ENCODE measurements at regions not wholly inside any gene's neighbourhood (a gene's known extent, or its start where the extent isn't known, plus 50 kb on each side); places are given as distances from the start of the nearest gene placed in this dataset.

DNA sequence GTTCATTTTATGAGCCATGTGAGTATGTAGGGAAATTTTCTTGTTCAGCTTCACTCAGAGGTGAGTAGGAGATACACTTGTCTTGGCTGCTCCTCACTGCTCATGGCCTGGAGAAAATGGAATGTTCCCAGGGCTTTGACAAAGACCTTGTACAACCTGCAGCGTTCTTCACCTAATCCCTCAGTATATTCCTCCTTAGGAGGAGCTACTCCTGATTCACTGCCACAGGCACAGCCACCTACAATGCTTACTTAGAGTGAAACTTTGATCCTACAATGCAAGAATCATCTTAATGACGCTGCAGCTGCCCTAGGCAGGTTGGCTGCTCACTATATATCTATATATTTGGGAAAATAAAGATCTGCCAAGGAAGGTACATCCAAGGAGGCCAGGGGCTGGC is 364.2 kb downstream of the KLF5 start:
- no peak overlapping the region for H2BK5ac ChIP-seq (ENCODE audit: low read depth, low read length, poor library complexity, severe bottlenecking)
- H3K9me3 ChIP-seq (ENCODE audit: control insufficient read depth, insufficient read depth, low read length), result no peaks in the 10 kb centered on the region
- no peak overlapping the region for H3K27ac ChIP-seq (ENCODE audit: insufficient read depth, low read length)
- no peak overlapping the region for H4K91ac ChIP-seq (ENCODE audit: insufficient read depth, low read depth, low read length)
- H3K9ac ChIP-seq (ENCODE audit: low read depth, low read length), result no peak overlapping the region
- H3K9me1 ChIP-seq (ENCODE audit: insufficient read depth, low read length), result no peaks in the 10 kb centered on the region
- H3K4me2 ChIP-seq (ENCODE audit: low read depth, low read length), result no peak overlapping the region
- H3K23ac ChIP-seq (ENCODE audit: low read depth, low read length), result no peak overlapping the region
- no peak overlapping the region for H4K8ac ChIP-seq (ENCODE audit: low read depth in 2 of 2, low read length in 2 of 2)
- no peak overlapping the region for H2AK5ac ChIP-seq (ENCODE audit: low read depth, low read length)
- POLR2A ChIA-PET (ENCODE audit: unreplicated experiment), result no interaction called here
- ATAC-seq (ENCODE audit: low read depth), result no peak
- TF ChIP-seq SMC3 (IDR thresholded peaks at IDR 0.05; ENCODE audit: low read depth, low read length) (no peak), BHLHE40 (IDR thresholded peaks at IDR 0.05; ENCODE audit: low read depth, low read length) (no peak), CHD1 (IDR thresholded peaks at IDR 0.05; ENCODE audit: low read depth, low read length) (no peak), POLR2A (IDR thresholded peaks at IDR 0.05; ENCODE audit: low read depth, low read length) (no peak), RCOR1 (IDR thresholded peaks at IDR 0.05; ENCODE audit: insufficient replicate concordance, low read length) (no peak), FOS (IDR thresholded peaks at IDR 0.05; ENCODE audit: low read depth, low read length) (no peak), CEBPB (IDR thresholded peaks at IDR 0.05; ENCODE audit: low read depth, low read length) (no peak), MAFK (IDR thresholded peaks at IDR 0.05; ENCODE audit: low read depth, low read length) (no peak), RFX5 (IDR thresholded peaks at IDR 0.05; ENCODE audit: low read depth, low read length) (no peak)
- TF ChIP-seq, protein P1, sequence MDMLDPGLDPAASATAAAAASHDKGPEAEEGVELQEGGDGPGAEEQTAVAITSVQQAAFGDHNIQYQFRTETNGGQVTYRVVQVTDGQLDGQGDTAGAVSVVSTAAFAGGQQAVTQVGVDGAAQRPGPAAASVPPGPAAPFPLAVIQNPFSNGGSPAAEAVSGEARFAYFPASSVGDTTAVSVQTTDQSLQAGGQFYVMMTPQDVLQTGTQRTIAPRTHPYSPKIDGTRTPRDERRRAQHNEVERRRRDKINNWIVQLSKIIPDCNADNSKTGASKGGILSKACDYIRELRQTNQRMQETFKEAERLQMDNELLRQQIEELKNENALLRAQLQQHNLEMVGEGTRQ (IDR thresholded peaks at IDR 0.05; ENCODE audit: low read depth, low read length), result no peak
- TF ChIP-seq, protein P2, sequence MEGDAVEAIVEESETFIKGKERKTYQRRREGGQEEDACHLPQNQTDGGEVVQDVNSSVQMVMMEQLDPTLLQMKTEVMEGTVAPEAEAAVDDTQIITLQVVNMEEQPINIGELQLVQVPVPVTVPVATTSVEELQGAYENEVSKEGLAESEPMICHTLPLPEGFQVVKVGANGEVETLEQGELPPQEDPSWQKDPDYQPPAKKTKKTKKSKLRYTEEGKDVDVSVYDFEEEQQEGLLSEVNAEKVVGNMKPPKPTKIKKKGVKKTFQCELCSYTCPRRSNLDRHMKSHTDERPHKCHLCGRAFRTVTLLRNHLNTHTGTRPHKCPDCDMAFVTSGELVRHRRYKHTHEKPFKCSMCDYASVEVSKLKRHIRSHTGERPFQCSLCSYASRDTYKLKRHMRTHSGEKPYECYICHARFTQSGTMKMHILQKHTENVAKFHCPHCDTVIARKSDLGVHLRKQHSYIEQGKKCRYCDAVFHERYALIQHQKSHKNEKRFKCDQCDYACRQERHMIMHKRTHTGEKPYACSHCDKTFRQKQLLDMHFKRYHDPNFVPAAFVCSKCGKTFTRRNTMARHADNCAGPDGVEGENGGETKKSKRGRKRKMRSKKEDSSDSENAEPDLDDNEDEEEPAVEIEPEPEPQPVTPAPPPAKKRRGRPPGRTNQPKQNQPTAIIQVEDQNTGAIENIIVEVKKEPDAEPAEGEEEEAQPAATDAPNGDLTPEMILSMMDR (conservative IDR thresholded peaks at IDR 0.05; ENCODE audit: low read depth, low read length), result no peak
- TF ChIP-seq, protein P3, sequence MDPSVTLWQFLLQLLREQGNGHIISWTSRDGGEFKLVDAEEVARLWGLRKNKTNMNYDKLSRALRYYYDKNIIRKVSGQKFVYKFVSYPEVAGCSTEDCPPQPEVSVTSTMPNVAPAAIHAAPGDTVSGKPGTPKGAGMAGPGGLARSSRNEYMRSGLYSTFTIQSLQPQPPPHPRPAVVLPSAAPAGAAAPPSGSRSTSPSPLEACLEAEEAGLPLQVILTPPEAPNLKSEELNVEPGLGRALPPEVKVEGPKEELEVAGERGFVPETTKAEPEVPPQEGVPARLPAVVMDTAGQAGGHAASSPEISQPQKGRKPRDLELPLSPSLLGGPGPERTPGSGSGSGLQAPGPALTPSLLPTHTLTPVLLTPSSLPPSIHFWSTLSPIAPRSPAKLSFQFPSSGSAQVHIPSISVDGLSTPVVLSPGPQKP (IDR thresholded peaks at IDR 0.05; ENCODE audit: borderline replicate concordance, low read depth, low read length), result no peak
- in situ Hi-C loops (cut with MboI; ENCODE audit: low sequenced_read_pairs), result no loop called here
- no peak overlapping the region for H3K4ac ChIP-seq (ENCODE audit: low read depth, low read length)
- H2BK20ac ChIP-seq (ENCODE audit: low read depth, low read length), result no peak overlapping the region
- no peaks in the 10 kb centered on the region for H4K20me1 ChIP-seq (ENCODE audit: insufficient read depth, low read length)
- CTCF ChIA-PET, result interaction anchor here (0.6 kb wide), 2 partner anchors 609 to 944 kb away, joined by 3 read pairs; no protein-coding TSS in a partner anchor
- no peaks in the 10 kb centered on the region for H3K36me3 ChIP-seq (ENCODE audit: control insufficient read depth, insufficient read depth, low read length)
- H3K79me1 ChIP-seq (ENCODE audit: low read depth in 1 of 2, low read length in 2 of 2), result no peaks in the 10 kb centered on the region
- no peak overlapping the region for H2AK9ac ChIP-seq (replicated peaks; ENCODE audit: low read depth, low read length, poor library complexity)
- no peak overlapping the region for H2AFZ ChIP-seq (replicated peaks; ENCODE audit: low read length, poor library complexity)
- intact Hi-C loops (cut with micrococcal nuclease), result no loop called here
- no TSS peak for BruUV-seq (replicated peaks)
- H2BK15ac ChIP-seq (ENCODE audit: low read depth, low read length), result no peak overlapping the region
- H3K4me1 ChIP-seq (ENCODE audit: control insufficient read depth, insufficient read depth, low read length), result no peaks in the 10 kb centered on the region
- no peak overlapping the region for H3K4me3 ChIP-seq (ENCODE audit: insufficient read depth, low read depth, low read length)
- no peak for DNase-seq
- H3K14ac ChIP-seq (replicated peaks; ENCODE audit: low read depth, low read length), result no peak overlapping the region
- no peaks in the 10 kb centered on the region for H3K27me3 ChIP-seq (ENCODE audit: control insufficient read depth, insufficient read depth, low read length)
- WGBS, 2 experiments (ENCODE audit: extremely low coverage in 2 of 2, insufficient read length in 1 of 2), result no CpG with 5 or more reads among the region's 2 CpGs
- no peak overlapping the region for H4K5ac ChIP-seq (ENCODE audit: low read depth, low read length)
- H2BK120ac ChIP-seq (ENCODE audit: low read depth, low read length), result no peak overlapping the region
- dilution Hi-C loops (cut with HindIII; ENCODE audit: low sequenced_read_pairs, unreplicated experiment), result no loop called here
- no peak overlapping the region for H3K56ac ChIP-seq (ENCODE audit: extremely low read depth, insufficient read depth, low read length)
- H3K18ac ChIP-seq (ENCODE audit: low read depth, low read length), result no peak overlapping the region
